ENCODE measurements at regions not wholly inside any gene's neighbourhood (a gene's known extent, or its start where the extent isn't known, plus 50 kb on each side); places are given as distances from the start of the nearest gene placed in this dataset.
"Not testable (repeated sequence)": the region's sequence is repeated elsewhere in the genome, so short reads cannot be mapped to it uniquely, and the experiment has no call there.

DNA sequence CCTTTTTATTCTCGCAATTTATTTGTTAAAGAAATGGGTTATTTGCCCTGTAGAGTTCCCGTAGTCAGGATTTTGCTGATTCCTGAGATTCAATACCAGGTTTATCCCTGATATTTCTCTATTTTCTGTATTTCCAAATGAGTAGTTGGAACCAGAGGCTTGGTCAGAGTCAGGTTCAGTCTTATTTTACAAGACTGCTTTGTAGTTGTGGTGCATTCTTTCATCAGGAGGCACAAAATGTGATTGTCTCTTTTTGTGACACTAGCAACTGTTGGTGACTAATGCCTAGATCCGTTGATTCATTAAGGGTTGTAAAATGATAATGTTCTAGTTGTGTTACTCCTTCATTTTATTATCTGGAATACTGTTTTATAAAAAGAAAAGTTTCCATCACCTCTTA is 95.5 kb upstream of the TPTE start:
- ChIA-PET CTCF (no interaction called here), POLR2A (no interaction called here)
- no peaks in the 10 kb centered on the region for H3K9me3 Mint-ChIP-seq (ENCODE audit: unreplicated experiment)
- Histone ChIP-seq H3K4me3 (ENCODE audit: low read depth, low read length) (no peak overlapping the region), H3K4me1 (no peaks in the 10 kb centered on the region), H3K27me3 (replicated peaks; ENCODE audit: control insufficient read depth, insufficient read depth, low read length) (no peaks in the 10 kb centered on the region), H3K36me3 (ENCODE audit: control insufficient read depth, insufficient read depth, low read length) (no peaks in the 10 kb centered on the region), H3K9me3 (peaks cover 17% of the 10 kb centered on the region)
- H3K27me3 Mint-ChIP-seq (ENCODE audit: insufficient read depth, unreplicated experiment): no peaks in the 10 kb centered on the region
- no peak overlapping the region for H3K4me3 Mint-ChIP-seq (ENCODE audit: unreplicated experiment)
- no peaks in the 10 kb centered on the region for H3K36me3 Mint-ChIP-seq (ENCODE audit: insufficient read depth, unreplicated experiment)
- intact Hi-C loops (cut with micrococcal nuclease; ENCODE audit: unreplicated experiment): no loop called here
- no peaks in the 10 kb centered on the region for H3K4me1 Mint-ChIP-seq (ENCODE audit: low read depth, unreplicated experiment)
- no peak for DNase-seq
- TF ChIP-seq, protein P1, sequence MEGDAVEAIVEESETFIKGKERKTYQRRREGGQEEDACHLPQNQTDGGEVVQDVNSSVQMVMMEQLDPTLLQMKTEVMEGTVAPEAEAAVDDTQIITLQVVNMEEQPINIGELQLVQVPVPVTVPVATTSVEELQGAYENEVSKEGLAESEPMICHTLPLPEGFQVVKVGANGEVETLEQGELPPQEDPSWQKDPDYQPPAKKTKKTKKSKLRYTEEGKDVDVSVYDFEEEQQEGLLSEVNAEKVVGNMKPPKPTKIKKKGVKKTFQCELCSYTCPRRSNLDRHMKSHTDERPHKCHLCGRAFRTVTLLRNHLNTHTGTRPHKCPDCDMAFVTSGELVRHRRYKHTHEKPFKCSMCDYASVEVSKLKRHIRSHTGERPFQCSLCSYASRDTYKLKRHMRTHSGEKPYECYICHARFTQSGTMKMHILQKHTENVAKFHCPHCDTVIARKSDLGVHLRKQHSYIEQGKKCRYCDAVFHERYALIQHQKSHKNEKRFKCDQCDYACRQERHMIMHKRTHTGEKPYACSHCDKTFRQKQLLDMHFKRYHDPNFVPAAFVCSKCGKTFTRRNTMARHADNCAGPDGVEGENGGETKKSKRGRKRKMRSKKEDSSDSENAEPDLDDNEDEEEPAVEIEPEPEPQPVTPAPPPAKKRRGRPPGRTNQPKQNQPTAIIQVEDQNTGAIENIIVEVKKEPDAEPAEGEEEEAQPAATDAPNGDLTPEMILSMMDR (IDR thresholded peaks at IDR 0.05; ENCODE audit: insufficient read depth in 1 of 2, low read depth in 1 of 2, low read length in 1 of 2, severe bottlenecking in 1 of 2, unreplicated experiment in 1 of 2): no peak
- no TSS peak for BruUV-seq (replicated peaks)
- H3K27ac Mint-ChIP-seq (ENCODE audit: unreplicated experiment): no peak overlapping the region

DNA sequence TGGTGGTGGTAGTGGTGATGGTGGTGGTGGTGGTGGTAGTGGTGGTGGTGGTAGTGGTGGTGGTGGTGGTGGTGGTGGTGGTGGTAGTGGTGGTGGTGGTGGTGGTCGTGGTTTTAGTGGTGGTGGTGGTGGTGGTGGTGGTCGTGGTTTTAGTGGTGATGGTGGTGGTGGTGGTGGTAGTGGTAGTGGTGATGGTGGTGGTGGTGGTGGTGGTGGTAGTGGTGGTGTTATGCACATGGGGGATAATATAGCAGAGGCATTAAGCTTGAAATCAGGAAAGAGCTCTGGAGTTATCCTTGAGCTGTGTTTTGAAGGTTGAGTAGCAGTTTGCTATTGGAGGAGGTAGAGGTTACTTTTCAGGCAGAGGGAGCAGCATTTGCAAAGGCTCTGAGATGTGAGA is 94.6 kb upstream of the TPTE start:
- intact Hi-C loops (cut with micrococcal nuclease; ENCODE audit: unreplicated experiment); H3K9me3 Mint-ChIP-seq (ENCODE audit: unreplicated experiment); H3K4me1 ChIP-seq; POLR2A ChIA-PET; BruUV-seq (replicated peaks); H3K36me3 ChIP-seq (ENCODE audit: control insufficient read depth, insufficient read depth, low read length); H3K4me3 ChIP-seq (ENCODE audit: low read depth, low read length); H3K36me3 Mint-ChIP-seq (ENCODE audit: insufficient read depth, unreplicated experiment); H3K27me3 ChIP-seq (replicated peaks; ENCODE audit: control insufficient read depth, insufficient read depth, low read length); H3K4me1 Mint-ChIP-seq (ENCODE audit: low read depth, unreplicated experiment); H3K27me3 Mint-ChIP-seq (ENCODE audit: insufficient read depth, unreplicated experiment); DNase-seq; H3K4me3 Mint-ChIP-seq (ENCODE audit: unreplicated experiment); CTCF ChIA-PET; H3K27ac Mint-ChIP-seq (ENCODE audit: unreplicated experiment): not testable (repeated sequence)
- H3K9me3 ChIP-seq: peaks cover 18% of the 10 kb centered on the region

DNA sequence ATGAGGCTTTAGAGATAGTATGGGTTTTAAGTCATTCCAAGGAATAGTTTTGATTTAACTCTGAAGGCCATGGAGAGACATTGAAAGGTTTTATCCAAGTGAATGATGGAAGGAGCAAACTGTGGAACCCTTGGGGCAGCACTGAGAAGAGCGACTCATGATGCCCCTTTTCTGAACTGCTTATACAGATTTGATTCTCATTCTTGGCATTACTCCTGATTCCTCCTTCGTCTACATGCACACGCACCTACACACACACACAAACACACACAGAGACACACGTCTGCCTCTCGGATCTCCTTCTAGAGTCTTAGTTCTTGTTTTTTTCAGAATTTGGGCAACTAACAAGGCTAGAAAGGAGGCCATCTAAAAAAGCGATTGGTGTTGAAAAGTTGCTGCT is 94.1 kb upstream of the TPTE start:
- H3K36me3 Mint-ChIP-seq (ENCODE audit: insufficient read depth, unreplicated experiment); H3K4me3 Mint-ChIP-seq (ENCODE audit: unreplicated experiment); CTCF ChIA-PET; H3K27me3 Mint-ChIP-seq (ENCODE audit: insufficient read depth, unreplicated experiment); H3K27me3 ChIP-seq (replicated peaks; ENCODE audit: control insufficient read depth, insufficient read depth, low read length); H3K9me3 Mint-ChIP-seq (ENCODE audit: unreplicated experiment); BruUV-seq (replicated peaks); H3K4me1 ChIP-seq; POLR2A ChIA-PET; H3K4me3 ChIP-seq (ENCODE audit: low read depth, low read length); H3K4me1 Mint-ChIP-seq (ENCODE audit: low read depth, unreplicated experiment); intact Hi-C loops (cut with micrococcal nuclease; ENCODE audit: unreplicated experiment); H3K36me3 ChIP-seq (ENCODE audit: control insufficient read depth, insufficient read depth, low read length); DNase-seq; H3K27ac Mint-ChIP-seq (ENCODE audit: unreplicated experiment): not testable (repeated sequence)
- peaks cover 22% of the 10 kb centered on the region for H3K9me3 ChIP-seq

DNA sequence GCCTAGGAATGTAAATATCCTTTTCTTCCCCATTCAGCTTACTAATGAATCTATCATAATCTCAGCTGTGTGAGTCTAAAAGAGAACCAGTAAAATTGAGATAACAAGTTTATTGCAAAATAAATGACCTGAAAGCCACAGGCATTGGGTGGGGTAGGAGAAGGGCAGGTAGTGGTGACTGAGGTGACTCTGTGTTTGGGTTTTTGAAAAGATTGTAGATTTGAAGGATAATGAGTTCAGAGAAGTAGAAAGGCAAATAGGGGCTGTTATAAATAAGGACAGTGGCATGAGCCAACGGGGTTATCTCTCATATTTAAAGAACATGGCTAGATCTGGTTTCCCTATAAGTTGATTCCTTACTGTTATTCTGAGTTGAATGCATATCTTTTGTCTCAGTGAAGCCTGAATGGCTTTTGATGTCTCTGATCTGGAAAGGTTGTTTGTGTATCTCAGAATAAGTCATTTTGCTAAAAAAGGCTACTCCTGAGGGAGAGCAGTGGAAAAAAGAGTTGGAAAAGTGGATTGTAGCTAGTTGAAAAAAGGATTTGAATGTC is 92.3 kb upstream of the TPTE start:
- DNase-seq; BruUV-seq (replicated peaks); POLR2A ChIA-PET; H3K4me1 Mint-ChIP-seq (ENCODE audit: low read depth, unreplicated experiment); intact Hi-C loops (cut with micrococcal nuclease; ENCODE audit: unreplicated experiment); H3K4me3 ChIP-seq (ENCODE audit: low read depth, low read length); H3K4me3 Mint-ChIP-seq (ENCODE audit: unreplicated experiment); CTCF ChIA-PET; H3K27me3 ChIP-seq (replicated peaks; ENCODE audit: control insufficient read depth, insufficient read depth, low read length); H3K9me3 Mint-ChIP-seq (ENCODE audit: unreplicated experiment); H3K36me3 Mint-ChIP-seq (ENCODE audit: insufficient read depth, unreplicated experiment); H3K27ac Mint-ChIP-seq (ENCODE audit: unreplicated experiment); H3K27me3 Mint-ChIP-seq (ENCODE audit: insufficient read depth, unreplicated experiment); H3K4me1 ChIP-seq; H3K36me3 ChIP-seq (ENCODE audit: control insufficient read depth, insufficient read depth, low read length): not testable (repeated sequence)
- H3K9me3 ChIP-seq: peaks cover 18% of the 10 kb centered on the region
